Upper lobe of left lung (tissue), 4 donors: ENCODE measurements at regions not wholly inside any gene's neighbourhood (a gene's known extent, or its start where the extent isn't known, plus 50 kb on each side); places are given as distances from the start of the nearest gene placed in this dataset.
"Not testable (repeated sequence)": the region's sequence is repeated elsewhere in the genome, so short reads cannot be mapped to it uniquely, and the experiment has no call there.

ENCODE experiments used
- CTCF ChIP-seq, 6 experiments: fragments of 450-650 bp in 4 of 6; fragments of 200-600 bp in 2 of 6; sonication (generic) in 2 of 6; IDR thresholded peaks; one replicate each; pipeline ENCODE4 v1.5.1; 2016 to 2019; ENCODE audit warnings: antibody characterized with exemption in 6 of 6
- POLR2AphosphoS5 ChIP-seq, 2 donors: sonication (generic); formaldehyde crosslinking; IDR thresholded peaks; one replicate each; pipeline ENCODE4 v1.5.1; 2017; ENCODE audit warnings: antibody characterized with exemption in 2 of 2

- TF ChIP-seq POLR2AphosphoS5, CTCF (IDR thresholded peaks at IDR 0.05): not testable (repeated sequence)
Measured at GRCh38 chr1:90281886-90282285, 287.0 kb downstream of the ZNF326 start.
